ENCODE measurements at regions not wholly inside any gene's neighbourhood (a gene's known extent, or its start where the extent isn't known, plus 50 kb on each side); places are given as distances from the start of the nearest gene placed in this dataset.
"Not testable (repeated sequence)": the region's sequence is repeated elsewhere in the genome, so short reads cannot be mapped to it uniquely, and the experiment has no call there.

- no peaks in the 10 kb centered on the region for H3K79me2 ChIP-seq (ENCODE audit: control insufficient read depth, insufficient read depth, low read length)
- ATAC-seq (ENCODE audit: low read depth) (no peak), DNase-seq (no peak)
- no peaks in the 10 kb centered on the region for H3K36me3 ChIP-seq (replicated peaks in 1 of 2; ENCODE audit: control extremely low read depth in 1 of 2, control insufficient read depth in 1 of 2, extremely low read depth in 1 of 2, insufficient read depth in 2 of 2, low read length in 1 of 2)
- no peak overlapping the region for H3K4me3 ChIP-seq (ENCODE audit: control extremely low read depth in 1 of 5, extremely low read depth in 1 of 5, insufficient read depth in 1 of 5, low read depth in 2 of 5, low read length in 4 of 5)
- H3K4me3 Mint-ChIP-seq, result no peak overlapping the region
- TF ChIP-seq, protein P1, sequence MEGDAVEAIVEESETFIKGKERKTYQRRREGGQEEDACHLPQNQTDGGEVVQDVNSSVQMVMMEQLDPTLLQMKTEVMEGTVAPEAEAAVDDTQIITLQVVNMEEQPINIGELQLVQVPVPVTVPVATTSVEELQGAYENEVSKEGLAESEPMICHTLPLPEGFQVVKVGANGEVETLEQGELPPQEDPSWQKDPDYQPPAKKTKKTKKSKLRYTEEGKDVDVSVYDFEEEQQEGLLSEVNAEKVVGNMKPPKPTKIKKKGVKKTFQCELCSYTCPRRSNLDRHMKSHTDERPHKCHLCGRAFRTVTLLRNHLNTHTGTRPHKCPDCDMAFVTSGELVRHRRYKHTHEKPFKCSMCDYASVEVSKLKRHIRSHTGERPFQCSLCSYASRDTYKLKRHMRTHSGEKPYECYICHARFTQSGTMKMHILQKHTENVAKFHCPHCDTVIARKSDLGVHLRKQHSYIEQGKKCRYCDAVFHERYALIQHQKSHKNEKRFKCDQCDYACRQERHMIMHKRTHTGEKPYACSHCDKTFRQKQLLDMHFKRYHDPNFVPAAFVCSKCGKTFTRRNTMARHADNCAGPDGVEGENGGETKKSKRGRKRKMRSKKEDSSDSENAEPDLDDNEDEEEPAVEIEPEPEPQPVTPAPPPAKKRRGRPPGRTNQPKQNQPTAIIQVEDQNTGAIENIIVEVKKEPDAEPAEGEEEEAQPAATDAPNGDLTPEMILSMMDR (IDR thresholded peaks at IDR 0.05), result no peak
- TF ChIP-seq EZH2 (IDR thresholded peaks at IDR 0.05; ENCODE audit: borderline replicate concordance, insufficient read depth, low read depth, low read length, poor library complexity, severe bottlenecking), result no peak
- no peak overlapping the region for H3K4me2 ChIP-seq (replicated peaks; ENCODE audit: low read depth, low read length, poor library complexity, severe bottlenecking)
- CTCF ChIA-PET, result no interaction called here
- no peaks in the 10 kb centered on the region for H4K20me1 ChIP-seq (ENCODE audit: control insufficient read depth, insufficient read depth, low read length, poor library complexity, severe bottlenecking)
- H3K9me3 Mint-ChIP-seq (ENCODE audit: insufficient read depth), result peaks cover 5% of the 10 kb centered on the region
- H3K27ac ChIP-seq (ENCODE audit: low read length in 2 of 2), result no peak overlapping the region
- peaks cover 4% of the 10 kb centered on the region for H3K4me1 Mint-ChIP-seq
- no peaks in the 10 kb centered on the region for H3K4me1 ChIP-seq (ENCODE audit: control insufficient read depth in 2 of 2, insufficient read depth in 2 of 2, low read length in 2 of 2)
- intact Hi-C loops (cut with micrococcal nuclease), result no loop called here
- POLR2A ChIA-PET, result no interaction called here
- H2AFZ ChIP-seq (ENCODE audit: insufficient read depth, low read depth, low read length, poor library complexity, severe bottlenecking), result no peak overlapping the region
- peaks cover 11% of the 10 kb centered on the region for H3K27me3 Mint-ChIP-seq
- no peak overlapping the region for H3K9ac ChIP-seq (ENCODE audit: low read length)
- WGBS (ENCODE audit: insufficient coverage), result 96% methylated on average over 7 of the region's 7 CpGs
- no peaks in the 10 kb centered on the region for H3K27me3 ChIP-seq (replicated peaks in 1 of 4; ENCODE audit: control extremely low read depth in 1 of 4, control insufficient read depth in 3 of 4, insufficient read depth in 4 of 4, low read length in 3 of 4)
- H3K9me3 ChIP-seq (ENCODE audit: control extremely low read depth in 1 of 3, control insufficient read depth in 2 of 3, insufficient read depth in 1 of 3, low read length in 2 of 3), result no peaks in the 10 kb centered on the region
- H3K27ac Mint-ChIP-seq, result no peak overlapping the region
Observed at GRCh38 chr9:85439791-85440190, 302.0 kb downstream of the AGTPBP1 start.

DNA sequence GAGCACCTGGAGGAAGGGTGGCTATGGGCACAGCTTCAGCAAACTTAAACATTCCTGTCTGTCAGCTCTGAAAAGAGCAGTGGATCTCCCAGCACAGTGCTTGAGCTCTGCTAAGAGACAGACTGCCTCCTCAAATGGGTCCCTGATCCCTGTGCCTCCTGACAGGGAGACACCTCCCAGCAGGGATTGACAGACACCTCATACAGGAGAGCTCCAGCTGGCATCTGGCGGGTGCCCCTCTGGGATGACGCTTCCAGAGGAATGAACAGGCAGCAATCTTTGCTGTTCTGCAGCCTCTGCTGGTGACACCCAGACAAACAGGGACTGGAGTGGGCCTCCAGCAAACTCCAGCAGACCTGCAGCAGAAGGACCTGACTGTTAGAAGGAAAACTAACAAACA lies 307.8 kb downstream of the AGTPBP1 start:
- H3K9ac ChIP-seq (ENCODE audit: low read length); CTCF ChIA-PET; intact Hi-C loops (cut with micrococcal nuclease); DNase-seq; H3K36me3 ChIP-seq (replicated peaks in 1 of 2; ENCODE audit: control extremely low read depth in 1 of 2, control insufficient read depth in 1 of 2, extremely low read depth in 1 of 2, insufficient read depth in 2 of 2, low read length in 1 of 2); H3K79me2 ChIP-seq (ENCODE audit: control insufficient read depth, insufficient read depth, low read length); ATAC-seq (ENCODE audit: low read depth); H3K27ac ChIP-seq (ENCODE audit: low read length in 2 of 2); H2AFZ ChIP-seq (ENCODE audit: insufficient read depth, low read depth, low read length, poor library complexity, severe bottlenecking); H3K4me2 ChIP-seq (replicated peaks; ENCODE audit: low read depth, low read length, poor library complexity, severe bottlenecking); H3K4me3 Mint-ChIP-seq; H3K9me3 Mint-ChIP-seq (ENCODE audit: insufficient read depth); H3K4me1 Mint-ChIP-seq; H4K20me1 ChIP-seq (ENCODE audit: control insufficient read depth, insufficient read depth, low read length, poor library complexity, severe bottlenecking); H3K9me3 ChIP-seq (ENCODE audit: control extremely low read depth in 1 of 3, control insufficient read depth in 2 of 3, insufficient read depth in 1 of 3, low read length in 2 of 3); H3K27me3 ChIP-seq (replicated peaks in 1 of 4; ENCODE audit: control extremely low read depth in 1 of 4, control insufficient read depth in 3 of 4, insufficient read depth in 4 of 4, low read length in 3 of 4); H3K4me3 ChIP-seq (ENCODE audit: control extremely low read depth in 1 of 5, extremely low read depth in 1 of 5, insufficient read depth in 1 of 5, low read depth in 2 of 5, low read length in 4 of 5); H3K27ac Mint-ChIP-seq; H3K4me1 ChIP-seq (ENCODE audit: control insufficient read depth in 2 of 2, insufficient read depth in 2 of 2, low read length in 2 of 2); POLR2A ChIA-PET: not testable (repeated sequence)
- WGBS (ENCODE audit: insufficient coverage), result 100% methylated on average over 2 of the region's 2 CpGs
- H3K27me3 Mint-ChIP-seq, result peaks cover 17% of the 10 kb centered on the region

- H3K27ac ChIP-seq (ENCODE audit: low read length in 2 of 2); CTCF ChIA-PET; H3K27ac Mint-ChIP-seq; H3K4me3 Mint-ChIP-seq; H3K36me3 ChIP-seq (replicated peaks in 1 of 2; ENCODE audit: control extremely low read depth in 1 of 2, control insufficient read depth in 1 of 2, extremely low read depth in 1 of 2, insufficient read depth in 2 of 2, low read length in 1 of 2); H4K20me1 ChIP-seq (ENCODE audit: control insufficient read depth, insufficient read depth, low read length, poor library complexity, severe bottlenecking); H3K27me3 ChIP-seq (replicated peaks in 1 of 4; ENCODE audit: control extremely low read depth in 1 of 4, control insufficient read depth in 3 of 4, insufficient read depth in 4 of 4, low read length in 3 of 4); H3K4me1 ChIP-seq (ENCODE audit: control insufficient read depth in 2 of 2, insufficient read depth in 2 of 2, low read length in 2 of 2); H3K9ac ChIP-seq (ENCODE audit: low read length); H3K9me3 Mint-ChIP-seq (ENCODE audit: insufficient read depth); H3K79me2 ChIP-seq (ENCODE audit: control insufficient read depth, insufficient read depth, low read length); ATAC-seq (ENCODE audit: low read depth); H2AFZ ChIP-seq (ENCODE audit: insufficient read depth, low read depth, low read length, poor library complexity, severe bottlenecking); POLR2A ChIA-PET; H3K4me3 ChIP-seq (ENCODE audit: control extremely low read depth in 1 of 5, extremely low read depth in 1 of 5, insufficient read depth in 1 of 5, low read depth in 2 of 5, low read length in 4 of 5); intact Hi-C loops (cut with micrococcal nuclease); DNase-seq; H3K4me1 Mint-ChIP-seq; H3K4me2 ChIP-seq (replicated peaks; ENCODE audit: low read depth, low read length, poor library complexity, severe bottlenecking); H3K9me3 ChIP-seq (ENCODE audit: control extremely low read depth in 1 of 3, control insufficient read depth in 2 of 3, insufficient read depth in 1 of 3, low read length in 2 of 3): not testable (repeated sequence)
- peaks cover 21% of the 10 kb centered on the region for H3K27me3 Mint-ChIP-seq
- WGBS (ENCODE audit: insufficient coverage), result 56% methylated on average over 3 of the region's 3 CpGs
Observed at GRCh38 chr9:85433551-85433950, 308.2 kb downstream of the AGTPBP1 start.

Measured in B cell (primary cell).